GM21360 (cell line): ENCODE measurements at regions not wholly inside any gene's neighbourhood (a gene's known extent, or its start where the extent isn't known, plus 50 kb on each side); places are given as distances from the start of the nearest gene placed in this dataset.

ENCODE experiments used
- ATAC-seq: cut with Tn5 transposase; IDR thresholded peaks from one replicate; pipeline ENCODE4 v1.9.1; 2021; ENCODE audit warnings: mild to moderate bottlenecking, moderate library complexity; ENCODE audit not compliant: unreplicated experiment

DNA sequence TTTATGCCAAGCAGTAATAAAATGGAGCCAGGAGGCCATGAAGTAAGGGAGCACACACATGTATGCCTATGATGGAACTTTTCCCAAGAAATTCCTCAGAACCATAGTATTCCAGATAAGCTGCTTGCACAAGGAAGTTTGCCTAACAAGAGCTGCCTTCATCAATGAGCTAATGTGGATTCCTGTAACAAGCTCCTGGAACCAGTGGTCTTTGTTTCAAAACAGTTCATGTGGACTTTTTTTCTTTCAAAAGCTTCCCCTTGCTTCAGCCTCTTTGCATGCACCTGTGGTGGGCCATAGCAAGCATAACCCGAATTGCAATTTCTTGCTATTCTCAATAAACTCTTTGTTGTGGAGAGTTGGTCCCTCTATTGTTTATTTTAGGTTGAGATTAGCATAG is 359.6 kb downstream of the UTRN start:
- ATAC-seq, result no peak

DNA sequence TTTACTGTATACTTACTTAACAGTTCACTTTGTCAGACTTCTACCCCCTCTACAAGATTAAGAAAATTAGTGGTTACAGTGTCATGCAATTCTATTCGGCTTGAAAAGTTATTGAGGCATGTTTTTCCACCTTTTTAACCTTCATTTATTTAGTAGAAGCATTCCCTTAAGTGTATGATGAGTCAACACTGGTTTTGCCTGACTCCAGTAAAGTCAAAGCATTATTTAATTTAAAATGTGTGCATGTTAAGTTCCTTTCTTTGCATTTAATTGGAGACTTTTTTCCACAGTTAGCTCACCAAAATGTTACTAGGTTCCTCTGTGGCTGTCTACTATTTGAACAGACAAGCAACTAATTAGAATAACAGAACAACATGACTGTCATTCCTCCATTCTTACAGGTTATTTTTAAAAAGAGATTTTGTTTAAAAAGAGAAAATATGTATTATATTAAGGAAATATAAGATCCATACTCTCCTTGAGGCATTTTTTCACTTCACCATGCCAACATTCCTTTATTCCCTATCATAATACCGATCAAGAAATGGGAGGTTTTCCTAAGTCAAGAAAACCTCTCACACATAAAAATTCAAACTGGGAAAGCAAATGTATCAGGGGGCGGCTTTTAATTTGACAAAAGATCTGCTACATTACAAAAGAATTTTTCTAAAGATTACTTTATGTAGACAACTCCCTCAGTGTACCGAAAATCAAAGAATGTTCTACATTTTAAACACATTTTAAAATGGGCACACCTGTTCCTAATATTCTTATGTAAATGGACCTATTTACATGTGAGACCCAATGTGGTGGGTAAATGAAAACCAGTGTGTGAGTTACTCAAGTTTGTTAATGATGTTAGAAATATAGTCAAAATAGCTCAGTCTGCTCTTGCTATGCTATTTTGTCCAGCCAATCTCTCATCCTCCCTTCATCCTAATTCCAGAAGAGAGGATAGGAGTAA is 361.2 kb downstream of the UTRN start:
- ATAC-seq, result no peak

DNA sequence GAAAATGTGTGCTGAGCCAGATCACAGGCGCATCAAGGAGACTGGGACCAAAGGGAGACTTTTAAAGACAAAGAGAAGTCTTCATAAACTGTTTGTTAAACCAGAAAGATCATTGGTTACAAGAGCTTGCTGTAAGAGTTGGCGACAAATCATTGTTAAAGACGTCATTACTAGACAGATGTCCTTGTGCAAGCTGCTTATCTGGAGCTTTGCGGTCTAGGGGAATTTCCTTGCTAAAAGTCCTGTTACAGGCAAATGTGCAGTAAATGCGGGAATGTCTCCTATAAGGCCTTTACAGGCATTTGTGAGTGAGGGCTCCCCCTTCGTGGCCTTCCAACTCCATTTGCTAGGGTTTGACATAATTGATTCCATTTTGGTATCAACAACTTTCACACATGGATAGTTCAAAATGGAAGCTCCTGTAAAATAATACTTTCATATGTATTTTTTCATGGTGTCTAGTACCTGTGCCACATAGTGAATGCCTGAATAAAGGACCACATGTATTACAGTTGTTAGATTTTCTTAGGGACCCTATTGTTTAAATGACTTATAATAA is 362.4 kb downstream of the UTRN start:
- ATAC-seq, result no peak

DNA sequence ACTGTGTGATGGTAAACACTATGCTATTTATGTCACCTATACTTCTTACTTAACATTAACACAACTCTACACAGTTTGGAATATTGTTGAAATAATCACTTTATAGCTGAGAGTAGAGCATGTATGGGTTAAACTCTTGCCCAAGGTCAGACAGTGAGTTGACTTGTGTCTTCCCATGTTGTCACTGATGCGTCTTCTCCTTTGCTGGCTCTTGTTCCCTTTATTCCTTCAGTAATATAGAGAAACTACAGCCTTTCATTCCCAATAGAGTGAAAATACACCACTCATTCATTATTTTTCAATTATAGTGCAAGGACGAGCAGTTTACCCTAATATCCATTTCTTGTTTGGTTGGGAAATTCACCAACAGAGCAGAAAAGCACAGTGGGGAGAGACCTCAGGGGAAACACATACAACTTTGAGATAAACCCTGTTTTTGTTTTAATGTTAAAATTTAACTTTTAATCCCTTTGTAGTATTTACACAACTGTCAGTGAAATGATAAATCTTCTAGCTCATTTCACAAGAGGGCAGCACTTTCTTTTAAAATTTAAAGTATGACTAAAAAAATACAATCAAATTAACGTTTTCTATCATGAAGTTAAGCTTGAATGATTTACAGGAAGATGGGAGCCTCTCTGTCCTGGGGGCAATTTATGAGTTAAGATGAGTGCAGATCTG is 363.0 kb downstream of the UTRN start:
- no peak for ATAC-seq

DNA sequence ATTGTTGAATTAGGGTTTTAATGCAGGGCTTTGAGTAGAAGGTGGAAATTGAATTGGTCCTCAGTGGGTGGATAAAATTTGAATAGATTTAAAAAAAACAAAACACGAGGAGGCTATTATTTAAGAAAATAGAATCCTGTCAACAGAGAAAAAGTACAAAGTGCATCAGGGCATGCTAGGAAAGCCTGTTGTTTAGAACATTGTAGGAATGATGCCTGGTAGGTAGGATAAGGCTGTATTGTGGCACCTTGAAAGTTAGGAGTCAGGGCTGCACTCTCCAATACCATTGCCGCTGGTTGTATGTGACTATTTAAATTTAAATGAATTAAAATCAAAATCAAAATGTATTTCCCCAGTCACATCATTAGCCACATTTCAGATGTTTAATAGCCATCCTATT is 363.9 kb downstream of the UTRN start:
- no peak for ATAC-seq

DNA sequence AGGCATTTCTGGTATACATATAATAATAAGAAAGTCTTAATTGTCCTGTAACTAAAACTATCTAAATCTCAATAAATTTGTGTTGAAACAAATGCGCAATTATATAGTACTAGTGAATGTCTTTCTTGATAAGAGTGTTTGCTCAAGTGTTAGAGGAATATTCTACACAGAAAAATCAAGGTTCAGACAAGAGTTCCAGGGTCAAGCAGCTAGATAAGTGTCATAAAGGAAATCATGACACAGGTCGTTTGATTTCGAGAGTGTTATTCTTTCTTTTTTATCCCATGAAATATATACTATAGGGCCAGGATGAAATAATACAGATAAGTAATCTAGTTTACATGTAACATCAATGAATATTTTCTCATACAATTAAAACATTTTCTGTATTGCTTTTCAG is 366.1 kb downstream of the UTRN start:
- no peak for ATAC-seq

DNA sequence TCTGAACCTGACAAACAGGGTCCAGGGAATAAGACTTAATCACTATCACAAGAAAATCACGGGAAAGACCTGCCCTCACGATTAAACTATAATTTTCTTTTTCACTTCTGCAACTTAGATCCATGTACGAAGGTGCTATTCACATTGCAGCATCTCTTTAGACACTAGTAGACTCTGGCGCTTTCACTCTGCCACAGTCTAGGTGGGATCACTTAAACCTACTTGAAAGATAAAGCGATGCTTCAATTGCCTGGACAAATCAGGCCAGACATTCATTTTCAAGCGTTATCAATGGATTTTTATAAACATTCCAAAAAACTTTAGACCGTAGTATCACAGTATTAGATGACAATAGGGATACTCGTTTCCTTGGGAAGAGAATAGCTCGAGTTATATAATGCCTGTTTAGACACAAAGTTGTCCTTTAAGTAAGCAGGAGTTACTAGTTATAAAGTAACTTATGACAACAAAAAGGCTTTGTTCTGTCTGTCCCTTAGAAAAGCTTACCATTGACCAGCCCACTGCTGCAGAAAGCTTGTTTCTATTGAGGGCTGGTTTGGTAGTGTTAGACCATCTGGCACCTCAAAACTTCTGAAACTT is 367.3 kb downstream of the UTRN start:
- ATAC-seq, result no peak

DNA sequence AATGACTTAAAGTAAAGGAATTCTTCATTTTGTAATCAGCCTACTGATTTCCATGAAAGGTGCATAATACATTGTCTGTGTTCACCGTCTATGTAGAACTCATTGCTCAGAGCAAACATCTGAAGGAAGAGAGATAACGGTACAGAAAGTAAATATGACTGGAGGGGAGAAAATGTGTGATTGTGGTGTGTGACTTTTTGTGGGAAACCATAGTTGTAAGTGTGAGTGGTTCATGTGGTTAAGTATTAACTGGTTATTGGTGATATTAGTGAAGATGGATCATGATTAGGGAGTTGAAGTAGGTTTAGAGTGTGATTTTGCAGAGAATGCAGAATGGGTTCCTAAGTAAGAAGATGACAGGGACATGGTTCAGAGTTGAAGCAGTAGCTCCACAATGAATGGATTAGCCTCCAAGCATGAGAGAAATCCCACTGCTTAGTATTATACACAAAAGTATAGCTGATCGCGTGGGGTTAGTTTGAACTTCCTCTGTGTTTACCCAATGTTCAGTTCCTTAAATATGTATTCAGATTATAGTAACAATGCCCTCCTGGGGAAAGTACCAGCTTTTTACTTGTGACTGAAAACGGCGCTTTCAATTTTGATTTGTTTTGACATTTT is 368.9 kb downstream of the UTRN start:
- ATAC-seq, result peak; percentile 96

DNA sequence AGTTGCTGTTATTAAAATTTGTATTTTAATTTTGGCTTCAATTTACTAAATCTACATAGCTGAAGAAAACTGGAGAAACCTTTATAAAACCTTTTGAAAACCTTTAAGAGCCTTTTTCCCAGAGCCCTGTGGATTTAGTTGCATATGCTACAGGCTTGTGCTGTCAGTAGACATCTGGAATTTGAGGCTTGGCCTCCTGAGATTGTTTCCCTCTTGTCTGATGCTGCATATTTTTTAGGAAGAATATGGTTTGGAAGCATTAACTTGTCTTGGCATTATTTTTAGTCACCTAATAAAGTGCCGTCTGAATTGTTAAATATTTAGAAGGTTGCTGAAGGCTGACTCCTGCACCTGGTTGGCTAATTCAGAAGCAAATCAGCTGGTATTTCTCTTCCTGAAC is 369.4 kb downstream of the UTRN start:
- no peak for ATAC-seq

DNA sequence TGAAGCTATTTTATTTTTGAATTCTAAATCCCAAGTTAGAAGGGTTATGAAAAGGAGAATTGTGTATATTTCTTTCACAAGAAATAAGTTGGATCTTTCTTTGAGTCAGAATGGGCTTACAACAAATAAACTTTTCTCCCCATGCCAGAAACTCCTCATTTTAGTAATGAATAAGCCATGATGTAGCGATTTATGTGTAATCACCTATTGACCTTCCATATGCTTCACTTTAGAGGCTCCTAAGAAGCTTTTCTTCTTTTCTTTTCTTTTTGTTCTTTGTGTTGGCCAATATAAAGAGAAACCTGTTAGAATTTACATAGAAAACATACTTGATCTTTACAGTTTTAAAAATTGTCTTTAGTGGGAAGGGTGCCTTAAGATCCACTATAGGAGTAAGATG is 370.2 kb downstream of the UTRN start:
- no peak for ATAC-seq

DNA sequence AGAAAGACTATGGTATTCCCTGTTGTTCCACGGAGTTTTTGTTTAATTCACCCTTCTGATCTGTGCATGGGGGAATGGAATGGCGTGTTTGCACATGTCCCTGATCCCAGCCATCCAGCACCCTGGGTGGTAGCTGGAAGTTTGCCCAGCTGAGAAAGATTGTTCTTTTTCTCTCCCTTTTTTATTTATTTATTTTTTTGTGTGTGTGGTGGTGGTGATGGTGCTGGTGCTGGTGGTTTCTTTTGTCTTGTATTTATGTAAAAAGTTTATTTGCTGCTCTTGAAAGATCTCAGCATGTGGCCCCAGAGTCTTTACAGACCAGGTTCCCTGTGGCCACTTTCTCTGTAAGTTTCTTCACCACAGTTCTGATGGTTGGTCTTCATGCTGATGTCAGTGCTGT is 372.6 kb downstream of the UTRN start:
- no peak for ATAC-seq

DNA sequence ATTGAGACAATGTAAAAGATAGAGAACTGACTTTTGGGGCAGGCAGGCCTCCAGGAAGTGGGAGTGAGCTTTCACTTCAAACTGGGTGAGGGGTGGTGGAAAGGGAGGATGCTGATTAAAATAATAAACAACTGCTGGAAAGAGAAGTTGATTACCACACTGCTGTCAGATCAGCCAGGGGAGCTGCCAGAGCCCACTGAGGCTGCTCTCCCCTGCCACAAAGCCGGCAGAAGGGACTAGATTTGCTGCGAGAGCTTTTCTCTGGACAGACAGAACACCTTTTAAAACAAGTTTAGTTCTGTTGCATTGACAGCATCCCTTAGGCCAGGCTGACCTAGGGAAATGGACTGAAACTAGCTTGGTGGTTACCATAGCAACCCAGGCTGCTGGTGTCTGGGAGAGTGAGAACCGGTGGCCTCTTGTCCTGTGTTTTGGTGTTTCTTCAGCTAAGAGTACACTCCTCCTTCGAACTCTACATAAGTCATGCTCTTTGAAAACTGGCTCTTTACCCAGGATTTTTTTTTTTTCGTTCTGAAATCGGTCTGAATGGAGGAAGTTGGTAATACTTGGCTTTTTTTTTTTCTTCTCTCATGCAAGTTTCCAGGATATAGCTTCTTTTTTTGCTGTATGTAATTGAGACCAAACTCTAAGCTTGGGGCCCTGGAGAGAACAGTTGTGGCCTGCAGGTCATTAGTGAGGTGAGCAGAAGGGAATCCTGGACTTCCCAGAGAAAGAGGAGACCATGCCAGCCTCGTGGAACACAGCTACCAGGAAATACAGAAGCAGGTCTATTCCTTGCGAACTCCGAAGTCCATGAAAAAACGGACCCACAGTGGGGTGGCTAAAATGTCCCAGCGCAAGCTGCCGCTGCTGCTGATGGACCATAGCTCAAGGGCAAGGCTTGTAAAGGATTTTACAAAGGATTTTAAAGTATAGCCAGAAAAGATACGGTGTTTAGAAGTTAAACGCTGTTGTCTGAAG is 374.4 kb downstream of the UTRN start:
- no peak for ATAC-seq

DNA sequence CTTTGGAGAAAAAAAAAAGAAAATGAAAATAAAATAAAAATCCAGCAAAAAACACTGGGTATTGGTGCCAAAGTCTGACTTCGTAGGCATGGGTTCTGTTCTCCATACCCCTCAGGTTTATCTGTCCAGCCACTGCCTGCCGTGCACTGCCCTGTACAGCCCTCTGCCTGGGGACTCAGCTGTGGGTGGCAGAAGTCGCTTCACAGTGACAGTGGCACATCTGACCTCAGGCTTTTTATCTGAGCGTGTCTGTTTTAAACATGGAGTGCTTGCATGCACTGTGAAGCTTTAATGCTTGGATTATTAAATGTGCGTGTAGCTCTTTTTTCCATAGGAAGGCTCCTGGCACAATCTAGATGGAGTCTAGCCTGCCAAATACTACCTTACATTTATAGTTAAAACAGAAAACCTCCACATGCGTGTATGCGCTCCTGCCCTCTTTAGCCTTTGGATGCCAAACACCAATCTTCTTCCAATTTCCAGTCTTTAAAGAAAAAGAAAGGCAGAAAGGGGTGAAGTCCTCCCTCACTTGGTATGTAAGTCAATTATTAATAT is 375.5 kb downstream of the UTRN start:
- no peak for ATAC-seq

DNA sequence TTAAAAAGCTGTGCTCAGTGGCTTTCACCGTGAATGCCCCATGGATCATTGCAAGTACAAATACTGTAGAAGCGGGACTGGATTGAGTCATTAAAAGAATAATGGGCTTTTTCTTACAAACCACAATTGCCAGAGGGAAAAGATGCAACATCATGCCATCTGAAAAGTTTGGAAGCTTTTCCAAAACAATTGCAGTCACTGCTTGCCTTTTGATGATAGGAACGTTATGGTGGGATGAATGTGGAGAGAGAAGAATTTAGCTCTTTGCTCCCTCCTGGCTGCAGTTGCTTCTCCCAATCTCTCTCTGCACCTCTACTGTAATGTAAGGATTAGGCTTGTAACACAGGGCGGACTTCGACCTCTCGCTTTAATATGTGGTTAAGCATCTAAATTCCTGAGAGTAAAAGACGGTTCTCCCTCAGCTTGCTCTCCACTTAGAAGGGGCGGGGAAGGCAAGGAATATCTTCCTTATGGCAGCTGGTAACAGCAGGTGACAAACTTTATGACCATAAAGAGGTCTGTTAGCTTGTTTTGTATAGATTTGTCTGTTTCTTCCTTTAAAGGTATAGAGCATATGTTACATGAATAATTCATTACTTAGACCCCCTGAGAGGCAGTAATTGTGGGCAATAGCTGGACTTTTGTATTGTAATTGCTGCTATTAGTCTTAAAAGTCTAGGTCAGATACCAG is 376.1 kb downstream of the UTRN start:
- ATAC-seq, result no peak

DNA sequence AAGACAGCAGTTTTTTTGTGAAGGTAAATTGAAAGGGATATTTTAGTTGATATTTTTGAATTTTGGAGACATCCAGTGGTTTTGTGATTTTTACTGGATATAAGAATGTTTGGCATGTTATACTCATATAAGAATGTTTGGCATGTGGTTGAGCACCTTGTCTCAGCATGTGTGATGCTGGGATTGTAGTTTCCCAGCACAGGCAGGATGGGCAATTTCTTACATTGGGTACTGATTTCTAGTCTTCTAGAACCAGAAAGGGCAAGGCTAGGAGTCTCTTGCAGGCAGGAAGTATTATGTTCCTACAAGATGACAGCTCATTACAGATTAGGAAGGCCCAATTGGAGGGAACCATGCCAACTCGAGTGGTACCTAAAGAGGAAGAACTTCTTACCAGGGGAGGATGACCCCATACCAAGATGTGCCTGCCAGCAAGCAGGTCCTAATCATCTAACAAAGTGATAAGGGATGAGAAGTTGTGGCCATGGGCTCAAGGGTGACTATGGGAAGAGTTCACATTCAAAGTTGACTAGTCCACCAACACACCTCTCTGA is 377.8 kb downstream of the UTRN start:
- ATAC-seq, result no peak

DNA sequence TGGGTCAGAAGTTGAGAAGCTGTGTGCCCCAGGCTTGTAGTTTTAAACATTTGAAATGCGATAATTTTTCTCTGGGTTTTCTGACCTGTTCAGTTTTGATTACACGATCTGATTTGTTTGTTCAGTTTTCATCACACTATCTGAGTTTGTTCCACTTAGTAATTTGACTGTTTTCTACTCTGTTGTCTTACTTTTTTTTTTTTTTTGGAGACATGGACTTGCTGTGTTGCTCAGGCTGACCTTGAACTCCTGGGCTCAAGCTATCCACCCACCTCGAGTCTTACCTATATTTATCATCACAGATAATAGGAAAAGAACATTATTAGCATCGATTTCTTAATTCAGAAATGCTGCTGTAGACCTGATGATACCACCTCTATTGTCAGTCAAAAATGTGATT is 379.1 kb downstream of the UTRN start:
- ATAC-seq, result no peak

DNA sequence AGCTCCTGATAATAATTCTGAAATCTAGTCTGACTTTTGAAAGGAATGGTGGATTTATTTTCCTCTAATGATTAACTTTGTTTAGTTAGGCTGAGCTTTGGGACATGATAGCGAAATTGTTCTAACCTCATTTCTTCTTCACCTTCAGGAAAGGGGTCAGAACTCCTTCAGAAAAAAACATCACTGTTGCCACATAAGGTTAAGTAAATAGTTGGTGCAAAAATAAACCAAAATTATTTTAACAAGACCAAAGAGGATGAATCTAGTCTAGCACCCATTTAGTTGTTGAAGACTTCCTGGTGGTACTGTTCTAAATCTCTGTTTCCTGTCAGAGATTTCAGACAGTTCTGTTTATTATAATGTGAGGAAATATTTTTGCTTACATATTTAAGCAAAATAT is 379.8 kb downstream of the UTRN start:
- ATAC-seq, result no peak

DNA sequence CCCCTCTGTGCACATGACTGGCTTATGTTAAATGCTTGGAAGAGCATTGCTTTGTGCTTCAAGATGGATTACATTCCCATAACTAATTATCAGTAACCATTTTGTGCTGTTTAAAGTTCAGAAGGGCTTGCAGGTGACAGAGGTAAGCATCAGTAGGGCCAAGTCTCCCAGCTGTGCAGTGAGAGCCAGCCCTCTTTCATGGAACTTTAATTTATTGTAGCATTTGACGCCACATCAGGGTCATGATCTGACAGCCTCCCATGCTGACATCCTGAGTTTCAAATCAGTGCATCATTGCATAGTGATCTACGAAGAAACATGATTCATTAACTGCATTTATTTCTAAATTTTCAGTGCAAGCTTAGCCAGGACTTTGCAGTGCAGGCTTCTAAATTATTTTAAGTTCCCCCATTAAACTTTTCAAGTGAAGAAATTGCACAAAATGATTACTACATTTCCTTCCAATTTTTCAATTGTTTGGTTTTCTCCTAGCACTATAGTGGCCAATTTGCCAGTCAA is 380.9 kb downstream of the UTRN start:
- no peak for ATAC-seq

DNA sequence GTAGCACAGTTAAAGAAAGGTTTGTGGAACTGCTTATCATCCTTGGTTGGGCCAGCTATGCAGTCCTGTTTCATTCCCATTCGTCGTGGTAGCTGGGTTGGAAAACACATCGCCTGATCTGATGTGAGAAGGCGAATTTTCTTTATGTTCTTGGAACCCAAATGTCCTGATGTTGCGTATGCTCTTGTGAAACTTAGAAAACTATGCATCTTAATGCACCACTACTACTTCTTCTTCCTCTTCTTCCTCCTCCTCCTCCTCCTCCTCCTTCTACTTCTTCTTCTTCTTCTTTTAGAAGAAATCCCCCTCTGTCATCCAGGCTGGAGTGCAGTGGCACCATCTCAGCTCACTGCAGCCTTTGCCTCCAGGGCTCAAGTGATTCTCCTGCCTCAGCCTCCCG is 381.6 kb downstream of the UTRN start:
- no peak for ATAC-seq
